HUES48 (cell line): ENCODE measurements at regions not wholly inside any gene's neighbourhood (a gene's known extent, or its start where the extent isn't known, plus 50 kb on each side); places are given as distances from the start of the nearest gene placed in this dataset.

Experiments used
- H3K27ac ChIP-seq: one replicate; pipeline ENCODE4 v1.7.0; 2013; ENCODE audit warnings: low read depth, low read length, inconsistent platforms
- H3K27me3 ChIP-seq: 2 replicates; pipeline ENCODE4 v1.6.1; 2013; ENCODE audit warnings: mild to moderate bottlenecking, low read length; ENCODE audit not compliant: control insufficient read depth, insufficient read depth
- H3K36me3 ChIP-seq: 2 replicates; pipeline ENCODE4 v1.6.1; 2013; ENCODE audit warnings: low read length; ENCODE audit not compliant: control insufficient read depth, insufficient read depth
- H3K4me1 ChIP-seq: 2 replicates; pipeline ENCODE4 v1.6.1; 2013; ENCODE audit warnings: mild to moderate bottlenecking, low read length; ENCODE audit not compliant: control insufficient read depth, insufficient read depth
- H3K4me3 ChIP-seq: 2 replicates; pipeline ENCODE4 v1.5.1; 2013; ENCODE audit warnings: mild to moderate bottlenecking, low read depth, low read length
- H3K9ac ChIP-seq: 2 replicates; pipeline ENCODE4 v1.6.1; 2013; ENCODE audit warnings: mild to moderate bottlenecking, low read depth, low read length, moderate library complexity
- H3K9me3 ChIP-seq: 2 replicates; pipeline ENCODE4 v1.6.1; 2013; ENCODE audit warnings: low read length; ENCODE audit not compliant: control insufficient read depth, insufficient read depth

DNA sequence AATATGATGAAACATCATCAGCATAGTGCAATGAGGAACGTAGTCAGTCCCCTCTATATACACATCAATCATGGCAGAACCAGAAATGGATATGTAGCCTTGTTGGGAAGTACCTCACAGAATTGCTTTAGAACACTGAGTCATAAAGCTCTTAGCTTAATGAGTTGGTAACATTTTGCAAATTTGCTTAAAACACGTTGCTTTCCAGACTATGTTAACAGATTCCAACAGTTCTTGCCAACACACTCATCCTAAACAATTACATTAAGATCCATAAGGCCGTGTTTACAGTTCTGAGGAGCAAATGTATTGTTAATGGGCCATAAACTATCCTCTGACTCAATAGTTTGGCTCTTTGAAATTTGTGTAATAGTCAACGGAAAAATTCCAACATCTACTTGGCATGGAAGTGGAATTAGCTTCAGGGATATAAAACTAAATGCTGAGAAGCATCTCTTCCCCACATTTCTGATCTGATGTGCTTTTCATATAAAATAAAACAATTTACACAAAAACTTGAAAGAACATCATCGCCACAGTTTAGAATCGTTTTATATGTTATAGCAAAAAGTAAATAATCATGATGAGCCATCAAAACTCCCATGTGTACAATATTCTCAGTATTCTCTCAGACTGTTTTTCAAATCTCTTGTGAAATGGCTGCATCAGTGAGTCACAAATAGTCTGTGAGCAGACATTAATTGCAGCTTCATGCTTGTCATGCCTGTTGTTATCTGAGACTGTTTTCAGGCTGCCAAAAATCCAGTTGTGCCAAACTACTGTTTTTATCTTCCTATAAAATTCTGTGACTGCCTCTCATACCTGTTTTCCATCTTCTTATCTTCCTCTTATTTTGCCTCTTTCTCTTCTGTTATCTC, 291.9 kb downstream of the COX7C start:
- Histone ChIP-seq H3K4me1 (no peaks in the 10 kb centered on the region), H3K27ac (no peak overlapping the region), H3K9me3 (no peaks in the 10 kb centered on the region), H3K4me3 (no peak overlapping the region), H3K27me3 (no peaks in the 10 kb centered on the region), H3K36me3 (no peaks in the 10 kb centered on the region), H3K9ac (no peak overlapping the region)

DNA sequence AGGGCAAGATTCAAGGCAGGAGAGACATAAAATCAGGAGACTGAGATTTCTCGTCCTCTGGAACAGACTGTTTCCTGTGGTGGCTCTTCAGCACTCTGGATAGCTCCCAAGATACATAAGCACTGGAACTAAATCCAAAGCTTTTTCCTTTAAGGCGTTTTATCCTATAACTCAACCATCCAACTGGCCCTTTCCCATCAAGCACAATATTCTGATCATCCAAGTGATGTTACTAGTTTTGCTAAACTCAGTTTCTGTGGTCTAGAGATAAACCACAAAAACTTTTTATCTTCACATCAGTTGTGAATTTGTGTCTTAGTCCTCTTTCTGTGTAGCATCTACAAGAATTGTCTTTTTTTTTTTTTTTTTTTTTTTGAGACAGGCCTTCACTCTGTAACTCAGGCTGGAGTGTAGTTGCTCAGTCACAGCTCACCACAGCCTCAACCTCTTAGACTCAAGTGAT, 299.4 kb downstream of the COX7C start:
- no peak overlapping the region for H3K4me3 ChIP-seq
- no peak overlapping the region for H3K9ac ChIP-seq
- no peaks in the 10 kb centered on the region for H3K36me3 ChIP-seq
- H3K27me3 ChIP-seq = no peaks in the 10 kb centered on the region
- no peak overlapping the region for H3K27ac ChIP-seq
- H3K4me1 ChIP-seq = no peaks in the 10 kb centered on the region
- no peaks in the 10 kb centered on the region for H3K9me3 ChIP-seq

- H3K36me3 ChIP-seq = no peaks in the 10 kb centered on the region
- H3K4me3 ChIP-seq = no peak overlapping the region
- H3K27me3 ChIP-seq = no peaks in the 10 kb centered on the region
- H3K9me3 ChIP-seq = no peaks in the 10 kb centered on the region
- no peak overlapping the region for H3K27ac ChIP-seq
- no peaks in the 10 kb centered on the region for H3K4me1 ChIP-seq
- H3K9ac ChIP-seq = no peak overlapping the region
Observed at GRCh38 chr5:86918246-86918645, 300.5 kb downstream of the COX7C start.

DNA sequence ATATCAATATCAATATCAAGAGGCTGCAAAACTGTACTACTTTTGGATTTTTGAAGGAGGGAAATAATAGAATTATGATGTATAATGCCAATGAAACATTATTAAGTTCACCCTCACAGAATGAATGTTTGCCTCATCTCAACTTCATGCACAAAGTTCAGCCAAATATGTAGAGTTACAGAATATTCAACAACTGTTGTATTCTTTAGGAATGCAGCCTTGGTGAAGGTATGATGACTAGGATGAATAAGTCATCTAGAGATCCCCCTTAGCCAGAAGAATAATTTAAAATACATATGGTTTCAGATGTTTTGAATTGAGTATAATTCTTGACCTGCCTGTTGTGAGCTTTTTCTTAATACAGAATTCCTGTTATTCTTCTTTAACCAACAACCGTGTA, 308.3 kb downstream of the COX7C start:
- Histone ChIP-seq H3K9ac (no peak overlapping the region), H3K4me1 (peaks cover 37% of the 10 kb centered on the region), H3K36me3 (no peaks in the 10 kb centered on the region), H3K27ac (no peak overlapping the region), H3K9me3 (no peaks in the 10 kb centered on the region), H3K27me3 (peaks cover 18% of the 10 kb centered on the region), H3K4me3 (no peak overlapping the region)

GRCh38 chr5:86929123-86929766, 311.5 kb downstream of the COX7C start:
- H3K9me3 ChIP-seq = no peaks in the 10 kb centered on the region
- H3K4me1 ChIP-seq = peaks cover 37% of the 10 kb centered on the region
- peak overlapping the region; percentile 34 for H3K27ac ChIP-seq
- 0 out of 2 replicates have a peak overlapping the region, but pooled peaks have one; percentile 6 for H3K4me3 ChIP-seq
- no peaks in the 10 kb centered on the region for H3K36me3 ChIP-seq
- peaks cover 18% of the 10 kb centered on the region for H3K27me3 ChIP-seq
- no peak overlapping the region for H3K9ac ChIP-seq

- no peaks in the 10 kb centered on the region for H3K4me1 ChIP-seq
- H3K27me3 ChIP-seq = no peaks in the 10 kb centered on the region
- H3K4me3 ChIP-seq = no peak overlapping the region
- H3K9ac ChIP-seq = no peak overlapping the region
- H3K36me3 ChIP-seq = no peaks in the 10 kb centered on the region
- H3K9me3 ChIP-seq = no peaks in the 10 kb centered on the region
- H3K27ac ChIP-seq = peak overlapping the region; percentile 76
Observed at GRCh38 chr5:86951761-86952160, 315.9 kb upstream of the RASA1 start.

GRCh38 chr5:86964889-86965288, 302.8 kb upstream of the RASA1 start:
- Histone ChIP-seq H3K36me3 (no peaks in the 10 kb centered on the region), H3K9me3 (no peaks in the 10 kb centered on the region), H3K4me3 (no peak overlapping the region), H3K9ac (no peak overlapping the region), H3K27ac (no peak overlapping the region), H3K27me3 (no peaks in the 10 kb centered on the region), H3K4me1 (peaks cover 4% of the 10 kb centered on the region; the same call in 1 of the 2 replicates)

- no peaks in the 10 kb centered on the region for H3K27me3 ChIP-seq
- H3K4me3 ChIP-seq = no peak overlapping the region
- H3K4me1 ChIP-seq = peaks cover 4% of the 10 kb centered on the region; the same call in 1 of the 2 replicates
- no peaks in the 10 kb centered on the region for H3K36me3 ChIP-seq
- H3K9ac ChIP-seq = no peak overlapping the region
- no peaks in the 10 kb centered on the region for H3K9me3 ChIP-seq
- H3K27ac ChIP-seq = no peak overlapping the region
Observed at GRCh38 chr5:86968301-86968753, 299.4 kb upstream of the RASA1 start.

DNA sequence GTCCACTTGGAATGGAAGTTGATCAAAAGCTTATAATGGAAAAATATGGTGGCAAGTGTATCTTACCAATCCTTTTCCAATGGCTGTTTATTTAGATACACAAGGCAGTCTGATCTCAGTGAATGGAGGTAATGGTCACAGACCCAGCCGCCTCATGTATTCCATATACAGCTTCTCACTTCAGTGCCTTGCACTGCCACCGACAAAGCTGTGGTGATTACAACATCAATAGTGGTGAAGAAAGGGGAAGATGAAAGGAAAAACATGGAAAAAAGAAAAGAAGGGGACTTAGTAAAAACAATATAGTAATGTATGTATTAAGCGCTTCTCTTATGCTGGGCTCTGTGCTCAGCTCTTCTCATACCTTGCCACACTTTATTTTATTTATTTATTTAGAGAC, 297.3 kb upstream of the RASA1 start:
- Histone ChIP-seq H3K27me3 (no peaks in the 10 kb centered on the region), H3K4me3 (no peak overlapping the region), H3K9me3 (no peaks in the 10 kb centered on the region), H3K4me1 (peaks cover 4% of the 10 kb centered on the region; the same call in 1 of the 2 replicates), H3K27ac (no peak overlapping the region), H3K9ac (no peak overlapping the region), H3K36me3 (no peaks in the 10 kb centered on the region)

- no peaks in the 10 kb centered on the region for H3K27me3 ChIP-seq
- no peaks in the 10 kb centered on the region for H3K9me3 ChIP-seq
- H3K36me3 ChIP-seq = no peaks in the 10 kb centered on the region
- no peak overlapping the region for H3K4me3 ChIP-seq
- H3K27ac ChIP-seq = no peak overlapping the region
- H3K4me1 ChIP-seq = peaks cover 4% of the 10 kb centered on the region; the same call in 1 of the 2 replicates
- H3K9ac ChIP-seq = no peak overlapping the region
Observed at GRCh38 chr5:86971034-86971571, 296.6 kb upstream of the RASA1 start.

DNA sequence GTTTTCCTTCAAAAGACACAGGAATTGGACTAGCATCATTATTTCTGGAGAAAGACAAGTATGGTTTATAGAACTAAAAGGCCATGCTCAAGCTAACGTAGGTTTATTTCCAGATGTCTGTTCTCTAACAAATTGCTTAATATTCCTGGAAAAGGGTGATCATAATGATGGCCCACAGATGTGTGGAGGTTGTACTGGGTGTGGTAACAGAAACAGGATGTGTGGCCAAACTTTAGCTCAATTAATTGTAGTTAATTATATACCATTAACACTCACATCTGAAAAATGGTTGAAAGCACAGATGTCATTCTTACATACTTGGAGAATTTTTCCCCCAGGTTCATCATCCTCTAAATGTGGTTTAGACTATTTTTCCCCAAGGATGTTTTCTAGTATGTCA, 292.7 kb upstream of the RASA1 start:
- Histone ChIP-seq H3K4me1 (0 out of 2 replicates have a peak, but pooled peaks cover 5% of the 10 kb centered on the region), H3K36me3 (no peaks in the 10 kb centered on the region), H3K9ac (no peak overlapping the region), H3K27me3 (no peaks in the 10 kb centered on the region), H3K27ac (no peak overlapping the region), H3K4me3 (no peak overlapping the region), H3K9me3 (no peaks in the 10 kb centered on the region)
